Fibroblast of skin of scalp (primary cell): ENCODE measurements at regions not wholly inside any gene's neighbourhood (a gene's known extent, or its start where the extent isn't known, plus 50 kb on each side); places are given as distances from the start of the nearest gene placed in this dataset.

ENCODE experiments used
- DNase-seq: peaks from one replicate; pipeline ENCODE4 v3.0.0-alpha.2; 2013

DNA sequence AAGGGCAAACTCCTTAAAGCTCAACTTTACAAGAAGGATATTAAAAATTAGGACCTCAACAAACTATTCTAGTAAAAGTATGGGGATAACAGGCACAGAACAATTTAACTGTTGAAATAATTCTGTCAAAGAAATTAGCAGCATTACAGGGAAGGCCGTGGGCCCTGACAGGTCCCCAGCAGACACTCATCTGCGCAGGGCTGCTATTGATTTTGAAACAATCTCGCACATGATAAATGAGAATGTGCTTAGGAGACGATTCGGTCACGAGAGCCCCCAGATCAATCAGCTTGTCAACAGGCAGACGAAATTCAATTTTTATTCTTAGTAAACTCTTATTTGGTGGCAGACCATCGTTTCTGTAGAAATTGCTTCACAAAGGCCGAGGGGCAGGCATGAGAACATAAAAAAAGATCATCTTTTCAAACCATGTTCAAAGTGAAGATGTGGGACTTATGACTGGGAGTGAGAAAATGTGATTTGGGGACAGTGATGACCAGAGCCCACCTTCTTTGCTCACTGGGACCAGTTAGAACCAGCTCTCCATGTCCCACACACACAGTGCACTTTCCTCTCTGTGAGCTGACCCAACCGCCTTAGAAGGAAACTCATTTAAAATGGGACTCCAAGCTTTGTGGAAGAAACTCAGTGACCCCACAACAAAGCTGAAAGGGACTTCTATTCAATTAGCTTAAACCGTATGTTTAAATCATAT lies 654.5 kb downstream of the TOX3 start:
- DNase-seq: no peak

DNA sequence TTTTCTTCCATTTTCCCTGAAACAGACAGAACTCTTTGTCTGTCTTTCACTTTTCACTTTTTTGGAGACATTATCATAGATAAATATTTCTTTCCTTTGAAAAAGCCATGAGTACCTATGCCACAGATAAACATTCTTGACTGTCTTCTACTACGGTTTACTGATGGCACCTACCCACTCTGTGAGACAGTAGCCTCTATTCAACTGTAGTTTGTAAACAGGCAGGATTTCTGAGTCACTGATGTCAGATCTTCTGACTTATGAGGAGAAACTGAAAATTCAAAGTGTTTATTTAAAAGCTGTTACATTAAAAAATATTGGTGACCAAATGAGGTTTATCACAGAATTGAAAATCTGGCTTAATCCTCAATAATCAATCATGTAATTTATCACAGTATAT lies 658.4 kb downstream of the TOX3 start:
- DNase-seq: no peak

DNA sequence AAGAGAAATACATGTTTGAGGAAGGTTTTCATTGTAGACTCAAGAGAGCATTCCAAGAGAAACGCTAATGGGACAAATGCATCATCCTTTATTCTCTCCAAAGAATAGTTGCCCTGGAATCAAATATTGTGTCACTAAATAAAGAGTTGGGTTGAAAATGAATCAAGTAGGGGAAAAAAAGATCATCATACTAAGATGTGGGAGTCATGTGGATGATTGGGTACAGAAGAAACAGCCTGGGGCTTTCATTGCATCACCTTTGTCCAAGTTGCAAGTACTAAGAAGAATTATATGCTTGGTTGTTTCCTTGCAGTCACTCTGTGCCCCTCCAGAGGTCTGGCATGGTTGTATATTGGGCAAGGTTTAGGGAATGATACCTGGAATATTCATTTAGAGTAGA lies 658.9 kb downstream of the TOX3 start:
- DNase-seq: peak; percentile 2

DNA sequence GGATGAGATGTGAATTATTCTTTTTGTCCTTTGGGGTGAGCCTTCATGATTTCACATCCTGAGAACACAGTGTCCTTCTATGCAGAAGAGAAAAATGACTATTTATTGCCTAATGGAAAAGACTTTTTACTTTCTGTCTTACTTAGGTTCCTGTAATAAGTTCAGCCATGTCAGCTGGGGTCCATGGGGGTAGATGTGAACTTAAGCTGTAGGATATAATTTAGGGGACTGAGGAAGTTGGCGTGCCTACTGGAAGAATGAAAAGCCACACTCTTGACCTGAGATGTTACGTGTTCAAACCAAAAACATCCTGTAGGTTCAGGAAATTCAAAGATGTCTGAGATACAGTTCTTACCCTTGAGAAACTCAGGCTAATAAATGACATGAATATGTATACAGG lies 660.5 kb downstream of the TOX3 start:
- DNase-seq: no peak

DNA sequence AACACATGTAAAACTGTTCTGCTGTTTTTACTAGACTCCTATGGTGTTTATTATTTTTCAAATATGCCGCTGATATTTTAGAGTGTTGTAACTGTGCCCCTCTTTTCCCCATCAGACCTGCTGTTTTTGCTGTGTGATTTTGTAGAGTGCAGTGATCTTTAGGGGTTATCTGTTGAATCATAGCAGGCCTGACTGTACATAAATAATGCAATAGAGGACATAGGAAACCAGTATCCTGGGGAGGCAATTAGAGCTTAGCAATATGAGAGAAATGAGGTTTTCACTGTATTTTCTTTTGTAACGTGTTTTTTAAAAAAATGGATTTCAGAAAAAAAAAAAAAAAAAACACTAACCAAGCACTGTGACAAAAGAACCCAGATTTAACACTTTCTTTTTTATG lies 662.2 kb downstream of the TOX3 start:
- DNase-seq: no peak

DNA sequence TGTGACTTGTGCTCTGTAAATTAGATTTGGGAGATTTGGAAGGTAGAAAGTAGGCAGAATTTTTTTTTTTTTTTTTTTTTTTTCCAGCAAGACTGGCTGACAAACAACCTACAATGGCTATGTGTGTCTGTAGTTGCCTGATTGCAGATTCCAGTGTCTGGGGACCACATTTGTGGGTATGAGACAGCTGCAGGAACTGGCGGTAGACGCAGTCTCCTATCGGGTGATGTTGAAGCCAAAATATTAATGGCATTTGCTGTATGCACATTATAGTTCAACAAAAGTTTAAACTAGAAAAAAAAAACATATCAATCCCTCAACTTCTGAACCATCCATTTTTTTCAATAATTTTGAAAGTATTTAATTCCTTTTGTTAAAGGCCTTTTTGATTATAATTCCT lies 665.2 kb downstream of the TOX3 start:
- peak; percentile 79 for DNase-seq

DNA sequence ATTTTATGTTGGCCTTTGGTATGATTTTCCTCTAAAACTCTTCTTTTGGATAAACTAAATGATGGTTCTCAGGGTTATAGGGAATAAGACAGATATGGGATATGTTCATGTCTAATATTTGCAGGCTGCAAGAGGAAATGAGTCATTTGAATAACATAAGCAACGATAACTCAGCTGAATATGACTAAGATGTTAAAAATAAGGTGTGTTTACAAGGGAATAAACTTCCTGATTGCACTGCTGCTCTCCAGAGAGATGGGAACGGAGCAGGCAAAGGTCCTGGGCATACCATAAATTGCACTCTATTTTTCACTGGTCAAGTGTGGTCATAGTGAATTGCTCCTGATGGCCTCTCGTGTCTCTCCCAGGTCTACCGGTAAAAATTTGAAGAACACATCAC lies 666.2 kb downstream of the TOX3 start:
- peak; percentile 64 for DNase-seq

DNA sequence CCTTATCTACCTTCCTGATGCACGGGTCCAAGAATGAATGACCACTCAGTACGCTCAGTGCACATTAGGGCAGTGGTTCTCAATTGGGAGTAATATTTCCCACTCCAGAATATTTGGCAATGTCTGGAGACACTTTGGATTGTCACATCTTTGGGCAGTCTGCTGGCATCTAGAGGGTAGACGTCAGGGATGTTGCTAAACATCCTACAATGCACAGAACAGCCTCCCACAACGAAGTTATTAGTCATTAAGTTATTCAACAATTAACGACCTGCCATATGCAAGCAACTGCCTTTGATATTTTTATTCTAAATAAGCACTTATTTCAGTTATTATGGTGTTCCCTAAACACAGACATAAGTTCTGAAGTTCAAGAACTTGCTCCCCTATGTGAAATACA lies 669.3 kb downstream of the TOX3 start:
- no peak for DNase-seq

DNA sequence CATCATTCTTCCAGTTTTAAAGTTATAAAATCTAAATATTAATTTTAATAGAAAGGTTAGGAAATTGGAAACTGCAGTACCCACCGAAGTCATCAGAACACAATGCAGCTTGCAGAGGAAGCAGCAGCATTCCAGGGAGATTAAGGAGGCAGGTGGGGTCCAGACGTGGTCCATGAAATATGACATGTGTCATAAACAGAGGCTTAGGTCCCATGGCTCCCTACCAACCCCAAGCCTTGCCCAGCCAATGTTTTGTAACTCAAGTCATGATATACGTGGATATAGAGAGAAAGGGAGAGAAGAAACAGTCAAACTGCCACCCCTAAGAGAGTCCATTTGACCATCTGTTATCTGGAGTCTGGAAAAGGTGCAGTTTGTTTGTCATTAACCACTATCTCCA lies 670.0 kb downstream of the TOX3 start:
- no peak for DNase-seq

DNA sequence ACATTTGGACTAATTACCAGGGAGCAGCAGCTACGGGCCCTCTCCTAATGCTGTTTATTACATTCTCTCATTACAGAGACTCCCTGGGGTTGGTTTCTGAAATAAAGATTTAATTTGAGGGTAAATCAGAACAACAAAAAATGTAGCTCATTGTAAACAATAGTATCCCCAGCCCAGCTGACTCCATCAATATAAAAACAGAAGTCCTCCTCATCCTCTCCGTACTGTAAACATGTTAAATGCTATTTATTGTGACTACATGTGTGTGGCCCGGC lies 670.4 kb downstream of the TOX3 start:
- no peak for DNase-seq

DNA sequence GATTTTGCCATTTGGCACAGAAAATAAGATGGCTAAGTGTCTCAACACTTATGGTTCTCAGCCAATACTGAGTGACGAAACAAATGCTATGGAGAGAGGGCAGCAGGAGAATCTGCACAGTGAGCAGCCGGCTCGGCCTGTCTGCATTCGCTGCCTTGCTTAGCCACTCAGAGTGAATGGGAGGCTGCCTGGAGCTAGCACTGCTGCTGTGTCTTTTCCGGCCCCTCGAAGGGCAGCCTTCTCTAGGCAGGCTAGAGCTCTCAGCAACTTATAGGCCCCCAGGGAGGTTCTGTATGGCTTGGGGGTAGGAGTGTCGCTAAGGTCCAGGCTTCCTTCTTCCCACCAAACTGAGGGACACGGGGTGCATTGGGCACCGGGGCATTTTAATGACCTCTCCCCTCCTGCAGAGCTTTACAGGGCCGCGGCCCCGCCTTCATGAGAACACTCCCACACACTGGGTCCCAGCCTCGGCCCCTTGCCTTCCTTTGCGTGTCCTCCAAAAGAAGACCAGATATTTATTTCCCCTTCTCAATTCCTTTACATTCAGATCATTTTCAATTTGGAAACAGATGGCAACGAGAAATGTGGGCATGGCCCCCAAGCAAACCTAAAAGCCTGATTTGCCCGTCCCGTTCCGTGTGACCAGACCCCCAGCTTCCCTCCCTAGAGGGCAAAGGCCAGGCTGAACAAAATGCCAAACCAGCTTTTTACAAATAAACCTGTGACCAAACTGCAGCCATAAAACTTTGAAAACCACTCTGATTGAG lies 670.9 kb downstream of the TOX3 start:
- DNase-seq: no peak

DNA sequence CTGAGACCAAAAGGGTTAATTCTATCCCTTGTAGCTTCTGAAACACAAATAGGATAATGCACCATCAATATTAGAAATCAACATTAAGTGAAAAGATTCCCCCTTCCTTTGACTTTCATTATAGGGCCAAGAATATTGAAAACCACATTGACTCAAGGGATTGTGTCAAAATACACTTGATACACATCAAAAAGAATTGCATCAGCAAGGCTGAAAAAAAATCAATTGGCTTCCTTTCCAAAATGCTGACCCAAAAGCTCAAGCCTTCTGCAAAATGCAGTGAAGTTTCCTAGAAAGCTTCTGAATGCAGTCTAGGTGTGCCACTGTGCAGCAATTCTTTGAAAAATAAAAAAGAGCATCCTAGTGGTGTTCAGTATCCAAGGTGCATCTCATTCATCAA lies 674.4 kb downstream of the TOX3 start:
- DNase-seq: no peak

DNA sequence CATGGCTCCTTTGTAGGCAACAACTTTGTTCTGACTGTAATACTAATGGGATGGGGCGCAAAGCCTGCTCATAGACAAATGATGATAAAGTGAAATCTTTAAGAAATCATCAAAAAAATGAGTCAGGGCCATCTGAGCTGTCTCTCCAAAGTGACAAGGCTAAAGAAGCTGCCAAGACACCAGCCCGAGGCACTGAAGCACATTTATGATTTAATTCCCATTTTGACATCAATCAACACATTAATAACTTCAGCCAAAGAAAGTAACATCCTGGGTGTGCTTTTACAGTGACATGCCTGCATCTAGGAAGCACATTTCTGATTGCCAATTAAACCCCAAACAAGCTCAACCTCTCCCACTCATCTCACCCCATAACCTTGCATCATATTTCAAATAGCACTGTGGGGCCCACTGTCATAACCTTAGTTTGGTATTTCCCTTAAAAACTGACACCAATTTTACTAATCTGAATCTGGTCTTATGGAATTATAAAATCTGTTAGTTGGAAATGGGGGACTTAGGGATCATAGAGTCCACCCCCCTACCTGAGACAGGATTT lies 676.6 kb downstream of the TOX3 start:
- no peak for DNase-seq

DNA sequence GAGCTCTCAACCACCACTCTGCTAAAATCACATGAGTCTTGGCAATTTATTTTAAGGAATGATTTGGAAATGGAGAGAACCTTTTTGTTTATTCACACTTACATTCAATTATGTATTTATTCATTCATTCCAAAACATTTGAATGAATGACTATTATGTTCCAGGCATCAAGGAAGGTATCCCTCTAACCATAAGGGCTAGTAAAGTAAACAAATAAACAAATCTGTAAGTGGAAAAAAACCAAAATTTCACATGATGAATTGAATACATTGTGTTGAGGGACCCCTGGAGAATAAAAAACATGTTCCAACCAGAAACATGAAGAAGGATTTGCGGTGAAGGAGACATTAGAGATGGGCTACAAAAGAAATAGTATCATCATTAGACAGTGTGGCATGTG lies 677.8 kb downstream of the TOX3 start:
- DNase-seq: no peak

DNA sequence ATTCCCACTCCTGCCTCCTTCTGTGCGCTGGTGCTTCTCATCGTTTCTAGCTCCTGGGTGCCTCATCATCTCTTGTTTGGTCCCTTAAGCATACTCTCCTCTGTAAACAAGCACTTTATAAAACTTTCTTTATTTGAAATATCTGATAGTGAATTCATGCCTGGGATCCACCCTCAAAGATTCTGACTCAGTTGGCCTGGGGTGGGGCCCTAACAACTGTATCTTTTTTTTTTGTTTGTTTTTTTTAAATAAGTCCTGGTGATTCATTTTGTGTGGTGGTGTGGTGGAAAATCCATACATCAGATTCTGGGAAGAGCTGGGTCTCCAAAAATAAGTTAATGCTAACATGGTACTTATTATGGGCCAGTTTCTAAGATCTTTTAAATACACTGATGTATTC lies 678.3 kb downstream of the TOX3 start:
- DNase-seq: no peak

DNA sequence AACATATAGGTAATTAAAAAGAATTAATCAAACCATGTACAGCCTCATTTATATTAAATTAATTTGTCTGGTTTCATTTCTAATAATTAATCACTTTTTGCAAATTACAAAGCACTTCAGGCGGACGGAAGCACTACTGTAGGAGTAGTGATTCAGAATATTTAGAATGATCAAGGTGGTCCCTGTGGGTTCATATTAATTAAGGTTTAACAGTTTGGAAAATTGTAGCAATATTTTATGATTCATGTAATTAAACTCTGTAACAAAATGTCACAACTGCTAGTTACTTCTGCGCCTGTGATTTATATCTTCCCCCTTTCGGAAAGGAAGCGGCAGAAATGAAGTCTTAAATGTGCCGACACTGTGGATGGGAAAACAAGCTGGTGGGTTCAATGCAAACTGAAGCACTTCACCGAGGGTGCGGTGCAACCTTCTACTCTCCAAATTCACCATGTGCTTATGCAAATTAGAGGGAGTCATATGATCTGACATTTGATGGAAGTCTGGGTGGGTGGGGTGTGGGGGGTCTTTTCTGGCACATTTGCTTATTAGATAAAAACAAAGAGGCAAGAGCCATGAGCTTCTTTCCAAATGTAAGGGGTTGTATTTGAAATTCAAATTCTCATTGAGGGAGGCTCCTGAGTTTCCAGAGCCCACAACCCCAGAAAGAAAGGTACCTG lies 679.4 kb downstream of the TOX3 start:
- DNase-seq: no peak

DNA sequence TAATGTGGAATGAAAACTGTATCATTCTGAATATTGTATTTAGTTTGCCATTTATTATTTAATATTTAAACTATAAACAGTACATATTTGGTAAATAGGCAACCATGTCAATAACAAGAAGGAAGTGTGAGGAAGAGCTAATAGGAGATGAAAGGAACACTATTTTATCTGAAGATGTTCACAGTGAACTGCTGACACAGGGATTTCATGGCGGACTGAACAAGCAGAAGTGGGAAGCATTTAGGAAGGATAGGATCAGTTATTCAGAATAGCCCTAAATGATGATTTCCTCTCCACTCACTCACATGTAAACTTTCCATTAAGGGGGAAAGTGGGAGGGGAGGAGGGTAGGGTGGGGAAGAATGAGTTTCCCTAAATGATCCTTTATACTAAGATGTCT lies 682.4 kb downstream of the TOX3 start:
- no peak for DNase-seq

DNA sequence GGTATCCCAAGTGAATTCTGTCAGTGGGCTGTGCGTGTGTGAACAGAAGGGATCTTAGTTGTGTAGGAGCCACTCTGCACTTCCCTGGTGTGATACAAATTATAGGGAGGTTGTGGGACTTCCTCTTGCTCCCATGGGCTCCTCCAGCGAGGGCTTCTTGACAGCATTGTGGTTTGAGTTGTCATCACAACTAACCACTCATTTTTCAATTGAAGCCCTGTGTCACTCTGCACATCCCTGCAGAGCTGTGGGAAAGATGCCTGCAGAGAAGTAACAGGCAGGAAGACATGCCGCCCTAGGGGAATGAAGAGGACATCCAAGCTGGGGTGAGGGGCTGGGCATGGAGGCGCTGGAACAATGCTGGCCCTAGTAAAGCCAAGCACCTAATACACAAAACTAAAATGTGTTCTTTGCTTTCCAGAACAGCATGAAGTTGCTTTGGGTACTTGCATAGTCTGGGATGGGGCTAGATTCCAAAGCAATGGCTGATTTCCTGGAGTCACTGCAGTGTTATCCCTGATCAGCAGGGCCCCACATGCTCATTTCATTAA lies 692.5 kb downstream of the TOX3 start:
- DNase-seq: peak; percentile 73

DNA sequence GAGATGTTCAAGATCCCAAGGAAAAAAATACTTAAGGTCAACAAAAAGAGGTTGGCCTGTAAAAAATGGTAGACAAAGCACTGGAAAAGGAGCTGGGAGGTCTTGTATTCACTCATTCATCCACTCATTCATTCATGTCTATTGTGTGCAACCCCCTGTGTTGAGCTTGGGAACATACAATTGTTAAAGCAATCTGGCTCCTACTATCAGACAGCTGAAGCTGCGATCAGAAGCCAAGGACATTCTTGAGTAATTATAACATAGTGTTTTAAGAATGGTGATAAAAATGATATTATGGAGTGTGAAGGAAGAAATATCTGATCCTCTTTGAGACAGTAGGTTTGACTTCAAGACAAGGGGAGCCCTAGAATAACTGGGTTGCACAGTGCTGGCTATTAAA lies 693.4 kb downstream of the TOX3 start:
- no peak for DNase-seq

DNA sequence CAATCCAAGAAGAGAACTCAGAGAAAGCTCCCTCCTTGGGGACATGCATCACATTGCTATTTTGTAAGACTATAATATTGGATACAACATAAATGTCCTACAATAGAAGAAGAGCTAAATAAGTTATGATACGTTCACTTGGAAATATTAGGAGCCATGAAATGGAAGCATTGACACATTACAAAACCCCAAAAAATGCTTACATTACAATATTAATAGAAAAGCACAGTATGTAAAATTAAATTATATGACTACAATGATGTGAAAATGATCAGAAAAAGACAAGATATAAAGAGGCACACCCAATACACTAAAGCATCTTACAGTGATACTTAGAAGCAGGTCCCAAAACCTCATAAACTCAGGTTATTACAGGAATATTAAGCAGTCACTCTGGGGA lies 694.1 kb downstream of the TOX3 start:
- DNase-seq: no peak

DNA sequence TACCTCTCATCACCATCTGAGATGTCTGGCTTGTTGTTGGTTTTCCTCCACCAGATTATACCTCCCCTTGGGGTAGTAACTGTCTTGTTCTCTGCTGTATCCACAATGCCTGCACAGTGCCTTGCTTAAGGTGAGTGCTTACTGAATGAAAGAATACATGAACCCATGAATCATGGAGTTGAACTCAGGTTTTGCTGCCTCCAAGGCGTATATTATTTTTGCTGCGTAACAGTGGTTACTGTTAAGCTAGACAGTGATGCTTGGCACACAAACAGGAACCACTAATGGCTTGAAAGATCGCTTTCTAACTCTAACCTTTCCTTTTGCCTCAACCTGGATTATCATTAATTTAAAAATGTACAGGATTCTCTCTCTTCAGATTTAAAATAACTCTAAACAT lies 695.8 kb downstream of the TOX3 start:
- no peak for DNase-seq

DNA sequence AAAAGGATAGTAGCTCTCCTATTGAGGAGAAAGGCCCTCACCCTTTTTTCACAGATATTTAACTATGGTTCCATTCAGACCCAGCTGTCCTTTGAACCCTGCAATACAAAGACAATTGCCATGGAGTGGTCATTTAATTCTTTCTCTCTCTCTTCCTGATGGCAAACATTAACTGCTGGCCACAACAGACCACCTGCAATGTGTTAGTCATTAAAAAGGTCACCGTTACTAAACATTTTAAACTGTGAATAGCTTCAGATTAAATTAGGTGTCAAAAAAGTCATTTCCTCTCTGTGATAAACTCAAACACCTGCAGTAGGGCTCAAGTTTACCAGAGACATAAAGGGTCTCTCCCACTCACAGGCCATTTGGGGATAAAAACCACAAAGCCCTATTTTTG lies 697.2 kb downstream of the TOX3 start:
- no peak for DNase-seq

DNA sequence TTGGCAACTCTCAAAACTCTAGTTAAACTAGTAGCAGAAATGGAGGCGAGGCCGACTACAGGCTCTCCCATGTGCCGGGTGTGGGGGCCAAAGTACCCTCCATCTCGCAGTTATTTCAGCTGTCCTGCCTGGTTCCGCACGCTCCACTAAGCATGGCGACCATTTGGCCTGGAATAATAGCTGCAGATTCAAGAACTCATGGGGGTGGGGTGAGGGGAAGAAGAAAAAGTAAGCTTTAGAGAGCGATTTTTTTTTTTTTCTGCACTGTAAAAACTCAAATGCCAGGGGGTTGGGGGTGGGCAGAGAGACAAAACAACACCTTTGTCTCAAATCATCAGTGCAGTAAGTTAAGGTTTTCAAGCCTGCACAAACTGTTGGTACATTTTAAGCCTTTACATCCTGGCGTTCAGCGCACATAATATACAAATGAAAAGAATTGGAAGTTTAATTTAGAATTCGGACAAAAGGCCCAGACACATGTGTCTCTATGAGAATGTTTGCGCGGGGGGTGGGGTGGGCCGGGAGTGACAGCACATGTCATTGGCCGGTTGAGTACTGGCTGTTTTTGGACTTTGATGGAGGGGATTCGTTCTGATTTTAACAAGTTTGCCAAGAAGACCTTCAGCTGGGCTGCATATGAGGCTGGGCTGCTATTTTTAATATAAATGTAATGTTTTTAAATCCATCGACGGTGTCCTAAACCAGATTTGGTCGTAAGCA lies 694.7 kb upstream of the SALL1 start:
- no peak for DNase-seq
